NCI-H460 (cell line): ENCODE measurements at regions not wholly inside any gene's neighbourhood (a gene's known extent, or its start where the extent isn't known, plus 50 kb on each side); places are given as distances from the start of the nearest gene placed in this dataset.

ENCODE experiments used
- DNase-seq: peaks from one replicate; pipeline ENCODE4 v3.0.0-alpha.2; 2016; ENCODE audit warnings: low read depth; ENCODE audit errors: extremely low read depth

GRCh38 chr18:24663026-24663425, 202.6 kb downstream of the HRH4 start:
- no peak for DNase-seq

- DNase-seq = no peak
These were observed 208.6 kb downstream of the HRH4 start for GRCh38 chr18:24669015-24669414.

GRCh38 chr18:24669502-24669901, 209.1 kb downstream of the HRH4 start:
- DNase-seq = no peak

- no peak for DNase-seq
These were observed 211.9 kb downstream of the HRH4 start for GRCh38 chr18:24672165-24672941.

- no peak for DNase-seq
These were observed 213.8 kb downstream of the HRH4 start for GRCh38 chr18:24674200-24674599.

- DNase-seq = no peak
These were observed 214.2 kb downstream of the HRH4 start for GRCh38 chr18:24674605-24675004.

GRCh38 chr18:24677011-24677410, 216.6 kb downstream of the HRH4 start:
- DNase-seq = no peak

GRCh38 chr18:24678107-24678506, 217.7 kb downstream of the HRH4 start:
- no peak for DNase-seq

GRCh38 chr18:24678626-24679025, 218.2 kb downstream of the HRH4 start:
- DNase-seq = no peak

- DNase-seq = no peak
These were observed 218.6 kb downstream of the HRH4 start for GRCh38 chr18:24679062-24679461.

GRCh38 chr18:24683925-24684324, 223.5 kb downstream of the HRH4 start:
- no peak for DNase-seq

GRCh38 chr18:24685254-24685959, 225.0 kb downstream of the HRH4 start:
- DNase-seq = no peak

- DNase-seq = no peak
These were observed 234.7 kb downstream of the HRH4 start for GRCh38 chr18:24695168-24695567.

GRCh38 chr18:24702001-24702515, 241.6 kb downstream of the HRH4 start:
- DNase-seq = no peak

- no peak for DNase-seq
These were observed 242.9 kb downstream of the HRH4 start for GRCh38 chr18:24703316-24703715.

GRCh38 chr18:24704946-24705630, 244.7 kb downstream of the HRH4 start:
- no peak for DNase-seq

GRCh38 chr18:24710474-24710873, 250.0 kb downstream of the HRH4 start:
- no peak for DNase-seq

GRCh38 chr18:24719791-24720190, 259.4 kb downstream of the HRH4 start:
- DNase-seq = no peak

- DNase-seq = no peak
These were observed 261.0 kb downstream of the HRH4 start for GRCh38 chr18:24721388-24721787.

GRCh38 chr18:24725644-24726415, 265.4 kb downstream of the HRH4 start:
- DNase-seq = no peak
